ENCODE measurements at regions not wholly inside any gene's neighbourhood (a gene's known extent, or its start where the extent isn't known, plus 50 kb on each side); places are given as distances from the start of the nearest gene placed in this dataset.

DNA sequence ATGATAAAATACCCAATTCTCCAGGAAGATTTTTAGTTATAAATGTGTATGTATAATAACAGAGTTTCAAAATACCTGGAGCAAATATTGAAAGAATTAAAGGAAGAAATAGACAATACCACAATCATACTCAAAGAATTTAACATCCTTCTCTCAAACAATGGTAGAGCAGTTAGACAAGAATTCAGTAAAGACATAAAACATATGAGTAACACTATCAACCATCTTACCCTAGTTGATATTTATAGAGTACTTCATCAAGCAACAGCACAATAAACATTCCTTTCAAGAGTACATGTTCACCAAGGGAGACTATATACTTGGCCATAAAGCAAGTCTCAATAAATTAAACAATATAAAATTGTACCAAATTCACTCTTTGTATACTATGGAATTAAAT lies 108.4 kb downstream of the DLEU7 start:
- TF ChIP-seq GATA3 (IDR thresholded peaks at IDR 0.05; ENCODE audit: low read depth, low read length): no peak
- no peak for TF ChIP-seq GATA2 (IDR thresholded peaks at IDR 0.05; ENCODE audit: low read depth, low read length)

Measured in SH-SY5Y (cell line).